ENCODE measurements at regions not wholly inside any gene's neighbourhood (a gene's known extent, or its start where the extent isn't known, plus 50 kb on each side); places are given as distances from the start of the nearest gene placed in this dataset.

DNA sequence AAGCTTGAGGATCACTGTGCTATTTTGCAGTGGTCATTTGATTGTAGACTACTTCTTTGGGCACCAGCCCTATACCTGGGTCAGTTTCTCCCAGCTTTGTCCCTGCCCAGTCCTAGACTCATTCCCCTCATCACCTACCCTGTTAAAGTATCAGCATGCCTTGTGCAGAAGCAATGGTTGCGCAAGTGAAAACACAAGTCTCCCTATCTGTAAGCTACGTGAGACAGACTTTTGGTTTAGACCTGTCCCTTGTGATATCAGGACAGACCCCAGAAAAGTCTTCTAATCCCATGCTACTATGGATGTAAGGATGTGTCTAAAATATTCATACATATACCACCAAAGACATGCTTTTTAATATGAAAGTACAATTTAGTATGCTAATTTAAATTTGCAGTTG, 88.8 kb upstream of the ATP2B1 start:
- TF ChIP-seq, protein P1, sequence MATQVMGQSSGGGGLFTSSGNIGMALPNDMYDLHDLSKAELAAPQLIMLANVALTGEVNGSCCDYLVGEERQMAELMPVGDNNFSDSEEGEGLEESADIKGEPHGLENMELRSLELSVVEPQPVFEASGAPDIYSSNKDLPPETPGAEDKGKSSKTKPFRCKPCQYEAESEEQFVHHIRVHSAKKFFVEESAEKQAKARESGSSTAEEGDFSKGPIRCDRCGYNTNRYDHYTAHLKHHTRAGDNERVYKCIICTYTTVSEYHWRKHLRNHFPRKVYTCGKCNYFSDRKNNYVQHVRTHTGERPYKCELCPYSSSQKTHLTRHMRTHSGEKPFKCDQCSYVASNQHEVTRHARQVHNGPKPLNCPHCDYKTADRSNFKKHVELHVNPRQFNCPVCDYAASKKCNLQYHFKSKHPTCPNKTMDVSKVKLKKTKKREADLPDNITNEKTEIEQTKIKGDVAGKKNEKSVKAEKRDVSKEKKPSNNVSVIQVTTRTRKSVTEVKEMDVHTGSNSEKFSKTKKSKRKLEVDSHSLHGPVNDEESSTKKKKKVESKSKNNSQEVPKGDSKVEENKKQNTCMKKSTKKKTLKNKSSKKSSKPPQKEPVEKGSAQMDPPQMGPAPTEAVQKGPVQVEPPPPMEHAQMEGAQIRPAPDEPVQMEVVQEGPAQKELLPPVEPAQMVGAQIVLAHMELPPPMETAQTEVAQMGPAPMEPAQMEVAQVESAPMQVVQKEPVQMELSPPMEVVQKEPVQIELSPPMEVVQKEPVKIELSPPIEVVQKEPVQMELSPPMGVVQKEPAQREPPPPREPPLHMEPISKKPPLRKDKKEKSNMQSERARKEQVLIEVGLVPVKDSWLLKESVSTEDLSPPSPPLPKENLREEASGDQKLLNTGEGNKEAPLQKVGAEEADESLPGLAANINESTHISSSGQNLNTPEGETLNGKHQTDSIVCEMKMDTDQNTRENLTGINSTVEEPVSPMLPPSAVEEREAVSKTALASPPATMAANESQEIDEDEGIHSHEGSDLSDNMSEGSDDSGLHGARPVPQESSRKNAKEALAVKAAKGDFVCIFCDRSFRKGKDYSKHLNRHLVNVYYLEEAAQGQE (IDR thresholded peaks at IDR 0.05; ENCODE audit: low read depth, low read length), result no peak
- no peak for TF ChIP-seq RFX5 (IDR thresholded peaks at IDR 0.05; ENCODE audit: low read depth, low read length)
- TF ChIP-seq, protein P2, sequence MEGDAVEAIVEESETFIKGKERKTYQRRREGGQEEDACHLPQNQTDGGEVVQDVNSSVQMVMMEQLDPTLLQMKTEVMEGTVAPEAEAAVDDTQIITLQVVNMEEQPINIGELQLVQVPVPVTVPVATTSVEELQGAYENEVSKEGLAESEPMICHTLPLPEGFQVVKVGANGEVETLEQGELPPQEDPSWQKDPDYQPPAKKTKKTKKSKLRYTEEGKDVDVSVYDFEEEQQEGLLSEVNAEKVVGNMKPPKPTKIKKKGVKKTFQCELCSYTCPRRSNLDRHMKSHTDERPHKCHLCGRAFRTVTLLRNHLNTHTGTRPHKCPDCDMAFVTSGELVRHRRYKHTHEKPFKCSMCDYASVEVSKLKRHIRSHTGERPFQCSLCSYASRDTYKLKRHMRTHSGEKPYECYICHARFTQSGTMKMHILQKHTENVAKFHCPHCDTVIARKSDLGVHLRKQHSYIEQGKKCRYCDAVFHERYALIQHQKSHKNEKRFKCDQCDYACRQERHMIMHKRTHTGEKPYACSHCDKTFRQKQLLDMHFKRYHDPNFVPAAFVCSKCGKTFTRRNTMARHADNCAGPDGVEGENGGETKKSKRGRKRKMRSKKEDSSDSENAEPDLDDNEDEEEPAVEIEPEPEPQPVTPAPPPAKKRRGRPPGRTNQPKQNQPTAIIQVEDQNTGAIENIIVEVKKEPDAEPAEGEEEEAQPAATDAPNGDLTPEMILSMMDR (IDR thresholded peaks at IDR 0.05 in 2 of 3, conservative IDR thresholded peaks at IDR 0.05 in 1 of 3; ENCODE audit: control insufficient read depth in 2 of 3, extremely low read depth in 1 of 3, insufficient read depth in 1 of 3, low read depth in 3 of 3, low read length in 3 of 3), result no peak
- TF ChIP-seq EZH2 (IDR thresholded peaks at IDR 0.05; ENCODE audit: borderline replicate concordance, control insufficient read depth, low read depth, low read length), result no peak
- TF ChIP-seq SPI1 (IDR thresholded peaks at IDR 0.05; ENCODE audit: borderline replicate concordance, insufficient read depth, low read depth, low read length), result no peak
- no peak for TF ChIP-seq NFYB (IDR thresholded peaks at IDR 0.05; ENCODE audit: insufficient read depth, low read depth, low read length)
- TF ChIP-seq CBFB (IDR thresholded peaks at IDR 0.05; ENCODE audit: low read depth), result no peak
- no peak for TF ChIP-seq POLR2A (IDR thresholded peaks at IDR 0.05; ENCODE audit: low read depth, low read length)
- TF ChIP-seq, protein P3, sequence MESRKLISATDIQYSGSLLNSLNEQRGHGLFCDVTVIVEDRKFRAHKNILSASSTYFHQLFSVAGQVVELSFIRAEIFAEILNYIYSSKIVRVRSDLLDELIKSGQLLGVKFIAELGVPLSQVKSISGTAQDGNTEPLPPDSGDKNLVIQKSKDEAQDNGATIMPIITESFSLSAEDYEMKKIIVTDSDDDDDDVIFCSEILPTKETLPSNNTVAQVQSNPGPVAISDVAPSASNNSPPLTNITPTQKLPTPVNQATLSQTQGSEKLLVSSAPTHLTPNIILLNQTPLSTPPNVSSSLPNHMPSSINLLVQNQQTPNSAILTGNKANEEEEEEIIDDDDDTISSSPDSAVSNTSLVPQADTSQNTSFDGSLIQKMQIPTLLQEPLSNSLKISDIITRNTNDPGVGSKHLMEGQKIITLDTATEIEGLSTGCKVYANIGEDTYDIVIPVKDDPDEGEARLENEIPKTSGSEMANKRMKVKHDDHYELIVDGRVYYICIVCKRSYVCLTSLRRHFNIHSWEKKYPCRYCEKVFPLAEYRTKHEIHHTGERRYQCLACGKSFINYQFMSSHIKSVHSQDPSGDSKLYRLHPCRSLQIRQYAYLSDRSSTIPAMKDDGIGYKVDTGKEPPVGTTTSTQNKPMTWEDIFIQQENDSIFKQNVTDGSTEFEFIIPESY (IDR thresholded peaks at IDR 0.05), result no peak
- TF ChIP-seq, protein P4, sequence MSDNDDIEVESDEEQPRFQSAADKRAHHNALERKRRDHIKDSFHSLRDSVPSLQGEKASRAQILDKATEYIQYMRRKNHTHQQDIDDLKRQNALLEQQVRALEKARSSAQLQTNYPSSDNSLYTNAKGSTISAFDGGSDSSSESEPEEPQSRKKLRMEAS (IDR thresholded peaks at IDR 0.05; ENCODE audit: low read depth, low read length), result no peak
- TF ChIP-seq NFIC (IDR thresholded peaks at IDR 0.05; ENCODE audit: low read depth, low read length), result no peak
- no peak for TF ChIP-seq YY1 (IDR thresholded peaks at IDR 0.05; ENCODE audit: low read depth, low read length)
- no peak for TF ChIP-seq CBX5 (IDR thresholded peaks at IDR 0.05; ENCODE audit: low read depth)
- no peak for TF ChIP-seq POLR2AphosphoS5 (IDR thresholded peaks at IDR 0.05; ENCODE audit: low read length)

Measured in GM12878 (cell line).